ENCODE measurements at regions not wholly inside any gene's neighbourhood (a gene's known extent, or its start where the extent isn't known, plus 50 kb on each side); places are given as distances from the start of the nearest gene placed in this dataset.

GRCh38 chr10:80860719-80861118 lies 323.0 kb downstream of the SH2D4B start:
- Histone ChIP-seq H4K8ac (ENCODE audit: low read depth in 2 of 2, low read length in 2 of 2) (no peak overlapping the region), H3K4ac (ENCODE audit: low read depth, low read length) (no peak overlapping the region), H4K5ac (ENCODE audit: low read depth, low read length) (no peak overlapping the region), H3K4me2 (ENCODE audit: low read depth, low read length) (no peak overlapping the region), H2BK120ac (ENCODE audit: low read depth, low read length) (no peak overlapping the region), H3K4me3 (ENCODE audit: insufficient read depth, low read depth, low read length) (no peak overlapping the region), H4K91ac (ENCODE audit: insufficient read depth, low read depth, low read length) (no peak overlapping the region), H3K27me3 (ENCODE audit: control insufficient read depth, insufficient read depth, low read length) (no peaks in the 10 kb centered on the region), H4K20me1 (ENCODE audit: insufficient read depth, low read length) (no peaks in the 10 kb centered on the region), H3K36me3 (ENCODE audit: control insufficient read depth, insufficient read depth, low read length) (no peaks in the 10 kb centered on the region), H2BK15ac (ENCODE audit: low read depth, low read length) (no peak overlapping the region), H3K9ac (ENCODE audit: low read depth, low read length) (no peak overlapping the region), H2BK20ac (ENCODE audit: low read depth, low read length) (no peak overlapping the region), H3K56ac (ENCODE audit: extremely low read depth, insufficient read depth, low read length) (no peak overlapping the region), H3K4me1 (ENCODE audit: control insufficient read depth, insufficient read depth, low read length) (no peaks in the 10 kb centered on the region), H2AFZ (replicated peaks; ENCODE audit: low read length, poor library complexity) (no peak overlapping the region), H2AK5ac (ENCODE audit: low read depth, low read length) (no peak overlapping the region), H3K9me1 (ENCODE audit: insufficient read depth, low read length) (no peaks in the 10 kb centered on the region), H3K9me3 (ENCODE audit: control insufficient read depth, insufficient read depth, low read length) (peaks cover 6% of the 10 kb centered on the region), H3K79me1 (ENCODE audit: low read depth in 1 of 2, low read length in 2 of 2) (no peaks in the 10 kb centered on the region), H3K14ac (replicated peaks; ENCODE audit: low read depth, low read length) (no peak overlapping the region), H2BK5ac (ENCODE audit: low read depth, low read length, poor library complexity, severe bottlenecking) (no peak overlapping the region), H3K27ac (ENCODE audit: insufficient read depth, low read length) (no peak overlapping the region), H2AK9ac (replicated peaks; ENCODE audit: low read depth, low read length, poor library complexity) (no peak overlapping the region), H3K23ac (ENCODE audit: low read depth, low read length) (no peak overlapping the region), H3K18ac (ENCODE audit: low read depth, low read length) (no peak overlapping the region)
- DNase-seq (no peak), ATAC-seq (ENCODE audit: low read depth) (no peak)
- intact Hi-C loops (cut with micrococcal nuclease), result no loop called here
- in situ Hi-C loops (cut with MboI; ENCODE audit: low sequenced_read_pairs), result no loop called here
- no peak for TF ChIP-seq RCOR1 (IDR thresholded peaks at IDR 0.05; ENCODE audit: insufficient replicate concordance, low read length)
- no peak for TF ChIP-seq CTCF (conservative IDR thresholded peaks at IDR 0.05; ENCODE audit: low read depth, low read length)
- no peak for TF ChIP-seq RAD21 (IDR thresholded peaks at IDR 0.05; ENCODE audit: low read length)
- TF ChIP-seq FOS (IDR thresholded peaks at IDR 0.05; ENCODE audit: low read depth, low read length), result no peak
- no peak for TF ChIP-seq BHLHE40 (IDR thresholded peaks at IDR 0.05; ENCODE audit: low read depth, low read length)
- no peak for TF ChIP-seq USF2 (IDR thresholded peaks at IDR 0.05; ENCODE audit: low read depth, low read length)
- no peak for TF ChIP-seq MAFK (IDR thresholded peaks at IDR 0.05; ENCODE audit: low read depth, low read length)
- no peak for TF ChIP-seq CHD1 (IDR thresholded peaks at IDR 0.05; ENCODE audit: low read depth, low read length)
- no peak for TF ChIP-seq MXI1 (IDR thresholded peaks at IDR 0.05; ENCODE audit: borderline replicate concordance, low read depth, low read length)
- no peak for TF ChIP-seq POLR2A (IDR thresholded peaks at IDR 0.05; ENCODE audit: low read depth, low read length)
- no peak for TF ChIP-seq CEBPB (IDR thresholded peaks at IDR 0.05; ENCODE audit: low read depth, low read length)
- TF ChIP-seq SMC3 (IDR thresholded peaks at IDR 0.05; ENCODE audit: low read depth, low read length), result no peak
- no peak for TF ChIP-seq RFX5 (IDR thresholded peaks at IDR 0.05; ENCODE audit: low read depth, low read length)
- TF ChIP-seq NFE2L2 (IDR thresholded peaks at IDR 0.05; ENCODE audit: low read depth, low read length), result no peak
- TF ChIP-seq MAZ (IDR thresholded peaks at IDR 0.05; ENCODE audit: borderline replicate concordance, low read depth, low read length), result no peak
- no peak for TF ChIP-seq ELK1 (IDR thresholded peaks at IDR 0.05; ENCODE audit: borderline replicate concordance, low read depth, low read length)
- no TSS peak for BruUV-seq (replicated peaks)
- dilution Hi-C loops (cut with HindIII; ENCODE audit: low sequenced_read_pairs, unreplicated experiment), result no loop called here
- WGBS, 2 experiments (ENCODE audit: extremely low coverage in 2 of 2, insufficient read length in 1 of 2), result no CpG with 5 or more reads among the region's 1 CpG
- POLR2A ChIA-PET (ENCODE audit: unreplicated experiment), result no interaction called here
- CTCF ChIA-PET, result no interaction called here

All from IMR-90 (cell line).